Stomach (tissue), 8 donors: ENCODE measurements at regions not wholly inside any gene's neighbourhood (a gene's known extent, or its start where the extent isn't known, plus 50 kb on each side); places are given as distances from the start of the nearest gene placed in this dataset.

Experiments
- DNase-seq, 2 donors: peaks; one replicate each; pipeline versions ENCODE4 v3.0.0 to v3.0.0-alpha.2; 2013 to 2019
- H3K27ac ChIP-seq, 5 donors: fragments of 200-600 bp in 4 of 5; sonication (generic) in 4 of 5; one replicate each; pipeline ENCODE4 v1.5.1; 2013 to 2019; ENCODE audit warnings: mild to moderate bottlenecking in 1 of 5, moderate library complexity in 1 of 5
- H3K27me3 ChIP-seq, 3 donors: fragments of 200-600 bp; sonication (generic); one replicate each; pipeline ENCODE4 v1.5.1; 2017 to 2019; ENCODE audit warnings: mixed run types in 1 of 3
- H3K36me3 ChIP-seq, 4 donors: fragments of 200-600 bp; sonication (generic); 1 replicate in 3 of 4; 2 replicates in 1 of 4; pipeline ENCODE4 v1.5.1; 2016 to 2019
- H3K4me1 ChIP-seq, 4 donors: fragments of 200-600 bp; sonication (generic); one replicate each; pipeline ENCODE4 v1.5.1; 2016 to 2019
- H3K4me3 ChIP-seq, 4 donors: fragments of 200-600 bp; sonication (generic) in 3 of 4; one replicate each; pipeline ENCODE4 v1.5.1; 2016 to 2019; ENCODE audit warnings: mild to moderate bottlenecking in 1 of 4
- H3K9me3 ChIP-seq, 4 donors: fragments of 200-600 bp; sonication (generic); one replicate each; pipeline ENCODE4 v1.5.1; 2016 to 2019
- EP300 ChIP-seq: sonication (generic); formaldehyde crosslinking; IDR thresholded peaks from one replicate; pipeline ENCODE4 v1.6.1; 2017; ENCODE audit warnings: antibody characterized with exemption
- POLR2A ChIP-seq, 4 donors: fragments of 450-650 bp; IDR thresholded peaks; one replicate each; pipeline ENCODE4 v1.6.1; 2016; ENCODE audit warnings: antibody characterized with exemption in 4 of 4, control low read depth in 2 of 4, mild to moderate bottlenecking in 1 of 4, moderate library complexity in 1 of 4
- POLR2AphosphoS5 ChIP-seq, 3 donors: sonication (generic); formaldehyde crosslinking; IDR thresholded peaks; one replicate each; pipeline ENCODE4 v1.6.1; 2016; ENCODE audit warnings: antibody characterized with exemption in 3 of 3
- WGBS, 5 donors: extraction: QIAGEN DNeasy Blood & Tissue Kit in 3 of 5; methylation state at CpG; one replicate each; pipeline versions ENCODE4 v1.1.5 to v1.1.7; 2013 to 2018; 5-methylcytosine and 5-hydroxymethylcytosine counted together
- intact Hi-C: fragments of 100-400 bp; cut with DNase I; formaldehyde crosslinking; loops from one replicate; pipeline ENCODE4 v1.15.1; 2023; ENCODE audit warnings: low total_unique reads
- TF ChIP-seq, protein P1 (sequence below), 7 experiments: fragments of 450-650 bp in 4 of 7; fragments of 200-600 bp in 3 of 7; sonication (generic) in 3 of 7; IDR thresholded peaks; one replicate each; pipeline ENCODE4 v1.5.1; 2016 to 2019; ENCODE audit warnings: antibody characterized with exemption in 7 of 7, control low read depth in 2 of 7, mild to moderate bottlenecking in 1 of 7
- donor health status: healthy with polysubstance abuse.
- donor health status: Bipolar disorder and iron deficiency.
- donor health status: healthy.

GRCh38 chrX:109830157-109830703, 97.2 kb upstream of the ACSL4 start:
- DNase-seq = no peak
- intact Hi-C loops = no loop called here
- Histone ChIP-seq H3K4me3 (no peak overlapping the region), H3K27me3 (peaks cover 0 to 6% (median 0%) of the 10 kb centered on the region in 3 donors), H3K4me1 (peaks cover 0 to 7% (median 0%) of the 10 kb centered on the region in 4 donors), H3K27ac (peak overlapping the region in 2 of 5 donors; percentile 22 to 28), H3K9me3 (no peaks in the 10 kb centered on the region), H3K36me3 (no peaks in the 10 kb centered on the region)
- 34 to 65% (median 47%) methylated on average over 2 to 3 of the region's 3 CpGs for WGBS, 5 donors
- TF ChIP-seq, protein P1, sequence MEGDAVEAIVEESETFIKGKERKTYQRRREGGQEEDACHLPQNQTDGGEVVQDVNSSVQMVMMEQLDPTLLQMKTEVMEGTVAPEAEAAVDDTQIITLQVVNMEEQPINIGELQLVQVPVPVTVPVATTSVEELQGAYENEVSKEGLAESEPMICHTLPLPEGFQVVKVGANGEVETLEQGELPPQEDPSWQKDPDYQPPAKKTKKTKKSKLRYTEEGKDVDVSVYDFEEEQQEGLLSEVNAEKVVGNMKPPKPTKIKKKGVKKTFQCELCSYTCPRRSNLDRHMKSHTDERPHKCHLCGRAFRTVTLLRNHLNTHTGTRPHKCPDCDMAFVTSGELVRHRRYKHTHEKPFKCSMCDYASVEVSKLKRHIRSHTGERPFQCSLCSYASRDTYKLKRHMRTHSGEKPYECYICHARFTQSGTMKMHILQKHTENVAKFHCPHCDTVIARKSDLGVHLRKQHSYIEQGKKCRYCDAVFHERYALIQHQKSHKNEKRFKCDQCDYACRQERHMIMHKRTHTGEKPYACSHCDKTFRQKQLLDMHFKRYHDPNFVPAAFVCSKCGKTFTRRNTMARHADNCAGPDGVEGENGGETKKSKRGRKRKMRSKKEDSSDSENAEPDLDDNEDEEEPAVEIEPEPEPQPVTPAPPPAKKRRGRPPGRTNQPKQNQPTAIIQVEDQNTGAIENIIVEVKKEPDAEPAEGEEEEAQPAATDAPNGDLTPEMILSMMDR (IDR thresholded peaks at IDR 0.05) = no peak
- TF ChIP-seq POLR2A (IDR thresholded peaks at IDR 0.05) (no peak), POLR2AphosphoS5 (IDR thresholded peaks at IDR 0.05) (no peak), EP300 (no peak)

DNA sequence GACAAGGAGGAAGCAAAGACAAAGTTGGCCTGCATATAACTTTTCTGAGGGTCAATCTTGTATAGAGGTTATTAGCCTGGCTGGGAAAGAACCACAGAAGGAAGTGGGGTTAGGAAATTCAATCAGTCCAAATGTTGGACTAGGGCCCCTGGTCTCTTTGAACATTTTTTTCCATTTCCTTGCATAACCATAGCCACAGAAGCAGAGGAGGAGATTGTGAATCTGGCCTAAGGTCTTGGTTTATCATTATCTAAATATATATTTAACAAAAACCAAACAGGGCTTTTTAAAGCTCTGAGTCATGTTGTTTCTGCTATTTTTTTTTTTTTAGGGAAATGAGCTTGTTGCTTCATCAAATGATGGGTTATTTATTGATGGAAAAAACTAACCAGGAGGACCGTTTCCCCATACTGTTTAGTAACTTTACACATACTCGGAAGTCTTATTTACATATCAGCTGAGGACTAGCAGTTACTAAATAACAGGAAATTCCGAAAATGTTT, 97.7 kb upstream of the ACSL4 start:
- no peak for DNase-seq
- no peak for TF ChIP-seq POLR2A (IDR thresholded peaks at IDR 0.05)
- peak in 2 of 3 donors; percentile 13 to 46 for TF ChIP-seq POLR2AphosphoS5 (IDR thresholded peaks at IDR 0.05)
- intact Hi-C loops = no loop called here
- 6 to 41% (median 33%) methylated on average over 3 of the region's 3 CpGs for WGBS, 5 donors
- Histone ChIP-seq H3K27me3 (peaks cover 0 to 6% (median 0%) of the 10 kb centered on the region in 3 donors), H3K4me1 (peaks cover 0 to 7% (median 0%) of the 10 kb centered on the region in 4 donors), H3K36me3 (no peaks in the 10 kb centered on the region), H3K4me3 (no peak overlapping the region), H3K27ac (peak overlapping the region in 2 of 5 donors; percentile 22 to 58), H3K9me3 (no peaks in the 10 kb centered on the region)

DNA sequence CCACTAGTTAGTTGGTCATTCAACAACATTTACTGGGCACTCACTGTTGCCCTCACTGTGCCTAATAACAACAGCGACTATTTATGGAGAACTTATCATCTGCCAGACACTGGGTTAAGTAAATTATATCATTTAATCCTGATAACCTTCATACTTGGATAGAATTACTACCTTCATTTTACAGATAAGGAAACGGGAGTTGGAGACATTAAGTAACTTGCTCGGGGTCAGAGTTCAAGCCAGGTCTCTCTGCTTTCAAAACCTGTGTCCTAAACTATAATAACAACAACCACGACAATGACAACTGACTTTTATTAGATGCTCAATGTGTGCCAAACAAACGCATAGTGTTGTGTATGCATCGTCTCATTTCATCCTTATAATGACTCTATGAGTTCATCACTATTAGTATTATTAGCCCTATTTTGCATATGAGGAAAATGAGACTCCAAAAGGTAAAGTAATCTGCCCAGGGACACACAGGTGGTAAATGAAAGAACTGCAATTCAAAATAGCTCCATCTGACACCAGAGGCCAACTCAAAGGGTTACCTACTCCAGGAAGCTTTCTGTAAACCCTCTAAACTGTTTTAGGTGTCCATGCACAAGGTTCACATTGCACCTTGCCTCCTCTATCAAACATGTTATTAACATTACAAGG, 98.4 kb upstream of the ACSL4 start:
- Histone ChIP-seq H3K27me3 (peaks cover 0 to 6% (median 0%) of the 10 kb centered on the region in 3 donors), H3K9me3 (no peaks in the 10 kb centered on the region), H3K4me1 (peaks cover 0 to 7% (median 0%) of the 10 kb centered on the region in 4 donors), H3K27ac (peak overlapping the region in 2 of 5 donors; percentile 17 to 58), H3K36me3 (no peaks in the 10 kb centered on the region), H3K4me3 (no peak overlapping the region)
- 45 to 65% (median 46%) methylated on average over 5 to 6 of the region's 6 CpGs for WGBS, 5 donors
- no peak for DNase-seq
- intact Hi-C loops = no loop called here
- no peak for TF ChIP-seq POLR2A (IDR thresholded peaks at IDR 0.05)
- TF ChIP-seq EP300 = no peak
- TF ChIP-seq, protein P1 (IDR thresholded peaks at IDR 0.05) = no peak
- TF ChIP-seq POLR2AphosphoS5 (IDR thresholded peaks at IDR 0.05) = no peak

- TF ChIP-seq POLR2AphosphoS5 (IDR thresholded peaks at IDR 0.05) (no peak), EP300 (no peak), POLR2A (IDR thresholded peaks at IDR 0.05) (no peak)
- TF ChIP-seq, protein P1 (IDR thresholded peaks at IDR 0.05) = no peak
- no peaks in the 10 kb centered on the region for H3K4me1 ChIP-seq
- peaks cover 0 to 7% (median 0%) of the 10 kb centered on the region in 3 donors for H3K27me3 ChIP-seq
- H3K9me3 ChIP-seq = no peaks in the 10 kb centered on the region
- DNase-seq = no peak
- intact Hi-C loops = no loop called here
- H3K4me3 ChIP-seq = no peak overlapping the region
- peak overlapping the region; percentile 1 to 70 (median 49) for H3K27ac ChIP-seq
- no peaks in the 10 kb centered on the region for H3K36me3 ChIP-seq
- WGBS, 5 donors = 63 to 82% (median 70%) methylated on average over 13 of the region's 13 CpGs
Observed at GRCh38 chrX:109839694-109840567, 106.9 kb upstream of the ACSL4 start.
